ENCODE measurements at regions not wholly inside any gene's neighbourhood (a gene's known extent, or its start where the extent isn't known, plus 50 kb on each side); places are given as distances from the start of the nearest gene placed in this dataset.

- TF ChIP-seq CTCF (IDR thresholded peaks at IDR 0.05; ENCODE audit: borderline replicate concordance, extremely low read depth, low read length, poor library complexity, severe bottlenecking) (no peak), EZH2 (IDR thresholded peaks at IDR 0.05; ENCODE audit: borderline replicate concordance, low read depth, low read length, severe bottlenecking) (no peak)
These were observed 220.5 kb downstream of the KCNRG start for GRCh38 chr13:50235604-50236342.
